Stimulated activated CD8-positive, alpha-beta memory T cell treated with anti-CD3 and anti-CD28 coated beads, Interleukin-7, amount 100 ng/mL, for 48 hours (primary cell): ENCODE measurements at regions not wholly inside any gene's neighbourhood (a gene's known extent, or its start where the extent isn't known, plus 50 kb on each side); places are given as distances from the start of the nearest gene placed in this dataset.

Experiments used
- DNase-seq, 2 donors: peaks; one replicate each; pipeline ENCODE4 v3.0.0-alpha.2; 2020; ENCODE audit warnings: low read depth in 1 of 2; ENCODE audit errors: extremely low read depth in 1 of 2

- DNase-seq, result no peak
Observed at GRCh38 chr10:124266468-124267230, 152.1 kb downstream of the OAT start.

GRCh38 chr10:124265776-124266467, 152.8 kb downstream of the OAT start:
- no peak for DNase-seq

- DNase-seq, result no peak
Observed at GRCh38 chr10:124265391-124265745, 153.4 kb downstream of the OAT start.

GRCh38 chr10:124264711-124265390, 153.9 kb downstream of the OAT start:
- DNase-seq, result no peak

- no peak for DNase-seq
Observed at GRCh38 chr10:124264271-124264670, 154.5 kb downstream of the OAT start.

GRCh38 chr10:124263726-124264125, 155.0 kb downstream of the OAT start:
- no peak for DNase-seq

- no peak for DNase-seq
Observed at GRCh38 chr10:124262971-124263370, 155.8 kb downstream of the OAT start.

- DNase-seq, result no peak
Observed at GRCh38 chr10:124262234-124262865, 156.4 kb downstream of the OAT start.

GRCh38 chr10:124259139-124259825, 159.4 kb downstream of the OAT start:
- DNase-seq, result no peak

- DNase-seq, result no peak
Observed at GRCh38 chr10:124257781-124258180, 160.9 kb downstream of the OAT start.

GRCh38 chr10:124256151-124256550, 162.6 kb downstream of the OAT start:
- DNase-seq, result no peak

- DNase-seq, result no peak
Observed at GRCh38 chr10:124255556-124255955, 162.2 kb upstream of the CHST15 start.

GRCh38 chr10:124254490-124254889, 161.1 kb upstream of the CHST15 start:
- no peak for DNase-seq

- DNase-seq, result no peak
Observed at GRCh38 chr10:124253006-124253405, 159.6 kb upstream of the CHST15 start.

- no peak for DNase-seq
Observed at GRCh38 chr10:124252097-124252715, 158.8 kb upstream of the CHST15 start.

GRCh38 chr10:124251317-124252065, 158.1 kb upstream of the CHST15 start:
- no peak for DNase-seq

GRCh38 chr10:124250506-124250905, 157.1 kb upstream of the CHST15 start:
- no peak for DNase-seq

GRCh38 chr10:124249812-124250432, 156.5 kb upstream of the CHST15 start:
- DNase-seq, result no peak

GRCh38 chr10:124249196-124249595, 155.8 kb upstream of the CHST15 start:
- DNase-seq, result no peak
